ENCODE measurements at regions not wholly inside any gene's neighbourhood (a gene's known extent, or its start where the extent isn't known, plus 50 kb on each side); places are given as distances from the start of the nearest gene placed in this dataset.
"Not testable (repeated sequence)": the region's sequence is repeated elsewhere in the genome, so short reads cannot be mapped to it uniquely, and the experiment has no call there.

DNA sequence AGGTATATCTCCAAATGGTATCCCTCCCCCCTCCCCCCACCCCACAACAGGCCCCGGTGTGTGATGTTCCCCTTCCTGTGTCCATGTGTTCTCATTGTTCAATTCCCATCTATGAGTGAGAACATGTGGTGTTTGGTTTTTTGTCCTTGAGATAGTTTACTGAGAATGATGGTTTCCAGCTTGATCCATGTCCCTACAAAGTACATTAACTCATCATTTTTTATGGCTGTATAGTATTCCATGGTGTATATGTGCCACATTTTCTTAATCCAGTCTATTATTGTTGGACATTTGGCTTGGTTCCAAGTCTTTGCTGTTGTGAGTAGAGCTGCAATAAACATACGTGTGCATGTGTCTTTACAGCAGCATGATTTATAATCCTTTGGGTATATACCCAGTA, 135.8 kb upstream of the DST start:
- POLR2A ChIA-PET; H3K79me2 ChIP-seq (ENCODE audit: insufficient read depth, low read depth, low read length); H4K20me1 ChIP-seq (ENCODE audit: insufficient read depth, low read length); H3K4me2 ChIP-seq (ENCODE audit: low read length); H3K4me3 ChIP-seq (ENCODE audit: low read depth, low read length, poor library complexity, severe bottlenecking); H3K9me3 ChIP-seq (ENCODE audit: low read length); H3K36me3 ChIP-seq (ENCODE audit: insufficient read depth, low read length); DNase-seq (ENCODE audit: low spot score); CTCF ChIA-PET (ENCODE audit: unreplicated experiment); H3K9me2 ChIP-seq (ENCODE audit: insufficient read depth, low read length); BruUV-seq (replicated peaks); H3K27ac ChIP-seq (ENCODE audit: low read depth, low read length, poor library complexity, severe bottlenecking); H2AFZ ChIP-seq (ENCODE audit: low read length); intact Hi-C loops (cut with micrococcal nuclease; ENCODE audit: unreplicated experiment); H3K4me1 ChIP-seq (ENCODE audit: insufficient read depth, low read length, poor library complexity, severe bottlenecking): not testable (repeated sequence)

DNA sequence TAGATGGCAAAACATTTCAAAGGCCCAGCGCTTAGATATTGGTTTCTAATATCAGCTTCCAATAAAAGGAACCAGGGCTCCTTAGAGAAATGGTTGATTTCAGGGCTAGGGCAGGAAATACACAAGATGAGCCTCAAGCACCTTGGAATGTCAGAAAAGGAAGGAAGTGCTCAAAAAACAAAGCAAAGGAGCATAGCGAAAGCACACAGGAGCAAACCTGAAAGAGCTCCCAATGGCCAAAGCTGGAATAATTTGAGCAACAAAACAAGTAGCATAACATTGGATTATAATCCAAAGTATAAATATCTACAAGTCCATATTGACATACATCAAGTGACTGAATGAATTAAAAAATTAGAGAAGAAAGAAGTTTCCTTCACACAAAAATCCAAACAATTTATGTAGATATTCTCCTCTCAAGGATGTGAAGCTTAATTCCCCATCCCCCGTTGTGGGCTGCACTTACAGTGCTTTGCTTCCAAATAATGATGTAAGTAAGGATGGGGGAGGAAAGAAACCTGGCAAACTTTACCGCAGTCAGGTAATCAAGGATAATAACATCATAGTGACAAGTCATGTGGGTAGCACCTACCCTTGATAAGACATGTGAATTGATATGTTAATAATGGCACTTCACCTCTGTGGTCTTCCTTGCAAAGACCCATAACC, 132.9 kb upstream of the DST start:
- H3K27ac ChIP-seq (ENCODE audit: low read depth, low read length, poor library complexity, severe bottlenecking) = no peak overlapping the region
- intact Hi-C loops (cut with micrococcal nuclease; ENCODE audit: unreplicated experiment) = no loop called here
- no peaks in the 10 kb centered on the region for H3K36me3 ChIP-seq (ENCODE audit: insufficient read depth, low read length)
- H4K20me1 ChIP-seq (ENCODE audit: insufficient read depth, low read length) = no peaks in the 10 kb centered on the region
- ChIA-PET POLR2A (no interaction called here), CTCF (ENCODE audit: unreplicated experiment) (no interaction called here)
- no peaks in the 10 kb centered on the region for H3K79me2 ChIP-seq (ENCODE audit: insufficient read depth, low read depth, low read length)
- no peak overlapping the region for H3K4me2 ChIP-seq (ENCODE audit: low read length)
- H3K4me3 ChIP-seq (ENCODE audit: low read depth, low read length, poor library complexity, severe bottlenecking) = no peak overlapping the region
- DNase-seq (ENCODE audit: low spot score) = no peak
- H3K9me3 ChIP-seq (ENCODE audit: low read length) = no peaks in the 10 kb centered on the region
- H2AFZ ChIP-seq (ENCODE audit: low read length) = no peak overlapping the region
- H3K4me1 ChIP-seq (ENCODE audit: insufficient read depth, low read length, poor library complexity, severe bottlenecking) = no peaks in the 10 kb centered on the region
- BruUV-seq (replicated peaks) = no TSS peak
- TF ChIP-seq, protein P1, sequence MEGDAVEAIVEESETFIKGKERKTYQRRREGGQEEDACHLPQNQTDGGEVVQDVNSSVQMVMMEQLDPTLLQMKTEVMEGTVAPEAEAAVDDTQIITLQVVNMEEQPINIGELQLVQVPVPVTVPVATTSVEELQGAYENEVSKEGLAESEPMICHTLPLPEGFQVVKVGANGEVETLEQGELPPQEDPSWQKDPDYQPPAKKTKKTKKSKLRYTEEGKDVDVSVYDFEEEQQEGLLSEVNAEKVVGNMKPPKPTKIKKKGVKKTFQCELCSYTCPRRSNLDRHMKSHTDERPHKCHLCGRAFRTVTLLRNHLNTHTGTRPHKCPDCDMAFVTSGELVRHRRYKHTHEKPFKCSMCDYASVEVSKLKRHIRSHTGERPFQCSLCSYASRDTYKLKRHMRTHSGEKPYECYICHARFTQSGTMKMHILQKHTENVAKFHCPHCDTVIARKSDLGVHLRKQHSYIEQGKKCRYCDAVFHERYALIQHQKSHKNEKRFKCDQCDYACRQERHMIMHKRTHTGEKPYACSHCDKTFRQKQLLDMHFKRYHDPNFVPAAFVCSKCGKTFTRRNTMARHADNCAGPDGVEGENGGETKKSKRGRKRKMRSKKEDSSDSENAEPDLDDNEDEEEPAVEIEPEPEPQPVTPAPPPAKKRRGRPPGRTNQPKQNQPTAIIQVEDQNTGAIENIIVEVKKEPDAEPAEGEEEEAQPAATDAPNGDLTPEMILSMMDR (conservative IDR thresholded peaks at IDR 0.05; ENCODE audit: low read length) = no peak
- TF ChIP-seq EZH2phosphoT487 (IDR thresholded peaks at IDR 0.05; ENCODE audit: borderline replicate concordance, low read depth, low read length) = no peak
- H3K9me2 ChIP-seq (ENCODE audit: insufficient read depth, low read length) = no peaks in the 10 kb centered on the region

DNA sequence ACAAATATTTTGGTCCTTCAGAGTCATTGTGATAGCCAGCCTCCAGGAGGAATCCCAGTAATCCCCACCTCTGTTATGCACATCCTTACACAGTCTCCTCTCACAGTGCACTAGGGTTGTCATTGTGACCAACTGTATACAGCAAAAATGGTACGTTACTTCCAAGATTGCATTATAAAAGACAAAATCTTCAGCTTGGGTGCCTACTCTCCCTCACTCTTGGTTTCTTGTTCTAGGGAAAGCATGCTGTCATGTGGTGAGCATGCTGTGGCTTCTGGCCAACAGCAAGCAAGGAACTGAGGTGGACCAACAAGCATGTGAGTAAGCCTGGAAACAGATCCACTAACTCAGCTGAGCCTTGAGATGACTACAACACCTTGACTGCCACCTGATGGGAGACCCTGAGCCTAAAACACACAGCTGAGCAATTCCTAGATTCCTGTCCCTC, 130.1 kb upstream of the DST start:
- no peak overlapping the region for H3K27ac ChIP-seq (ENCODE audit: low read depth, low read length, poor library complexity, severe bottlenecking)
- H2AFZ ChIP-seq (ENCODE audit: low read length) = no peak overlapping the region
- DNase-seq (ENCODE audit: low spot score) = no peak
- TF ChIP-seq EZH2phosphoT487 (IDR thresholded peaks at IDR 0.05; ENCODE audit: borderline replicate concordance, low read depth, low read length) = no peak
- TF ChIP-seq, protein P1 (conservative IDR thresholded peaks at IDR 0.05; ENCODE audit: low read length) = no peak
- POLR2A ChIA-PET = no interaction called here
- CTCF ChIA-PET (ENCODE audit: unreplicated experiment) = no interaction called here
- no peaks in the 10 kb centered on the region for H3K79me2 ChIP-seq (ENCODE audit: insufficient read depth, low read depth, low read length)
- intact Hi-C loops (cut with micrococcal nuclease; ENCODE audit: unreplicated experiment) = no loop called here
- H3K36me3 ChIP-seq (ENCODE audit: insufficient read depth, low read length) = no peaks in the 10 kb centered on the region
- no peaks in the 10 kb centered on the region for H4K20me1 ChIP-seq (ENCODE audit: insufficient read depth, low read length)
- no peak overlapping the region for H3K4me3 ChIP-seq (ENCODE audit: low read depth, low read length, poor library complexity, severe bottlenecking)
- no peaks in the 10 kb centered on the region for H3K9me2 ChIP-seq (ENCODE audit: insufficient read depth, low read length)
- no TSS peak for BruUV-seq (replicated peaks)
- H3K4me1 ChIP-seq (ENCODE audit: insufficient read depth, low read length, poor library complexity, severe bottlenecking) = no peaks in the 10 kb centered on the region
- H3K4me2 ChIP-seq (ENCODE audit: low read length) = no peak overlapping the region
- H3K9me3 ChIP-seq (ENCODE audit: low read length) = no peaks in the 10 kb centered on the region

Data from OCI-LY7 (cell line).